Caco-2 (cell line): ENCODE measurements at regions not wholly inside any gene's neighbourhood (a gene's known extent, or its start where the extent isn't known, plus 50 kb on each side); places are given as distances from the start of the nearest gene placed in this dataset.
"Not testable (repeated sequence)": the region's sequence is repeated elsewhere in the genome, so short reads cannot be mapped to it uniquely, and the experiment has no call there.

Experiments used
- BruUV-seq: library from RNA; stranded (reverse); fragments of 400-500 nt; replicated peaks from 2 replicates; lab custom pipeline; 2021; lab: Mats Ljungman, UMichigan
- CTCF ChIA-PET: fragments of 300-600 bp; sonication (Branson Sonifier 250); formaldehyde crosslinking; loops from one replicate; lab custom pipeline; 2022; ENCODE audit warnings: antibody characterized with exemption; lab: Charles Lee
- POLR2A ChIA-PET: fragments of 300-600 bp; sonication (Branson Sonifier 250); formaldehyde crosslinking; loops from one replicate; lab custom pipeline; 2022; ENCODE audit warnings: antibody characterized with exemption; lab: Charles Lee
- DNase-seq, 2 experiments: peaks; one replicate each; pipeline versions ENCODE4 v3.0.0 to v3.0.0-alpha.2; 2020 to 2022
- H3K27me3 ChIP-seq: replicated peaks from 2 replicates; pipeline ENCODE4 v1.6.0; 2011; ENCODE audit warnings: low read length; ENCODE audit not compliant: control insufficient read depth, insufficient read depth
- H3K36me3 ChIP-seq: 2 replicates; pipeline ENCODE4 v1.5.1; 2011; ENCODE audit warnings: low read length; ENCODE audit not compliant: control insufficient read depth, insufficient read depth
- H3K4me1 ChIP-seq: fragments of 250-450 bp; sonication (Bioruptor Pico); 2 replicates; pipeline ENCODE4 v1.5.1; 2020; ENCODE audit warnings: mild to moderate bottlenecking
- H3K4me3 ChIP-seq: 2 replicates; pipeline ENCODE4 v1.5.1; 2011; ENCODE audit warnings: low read depth, mild to moderate bottlenecking, control low read depth, low read length
- H3K9me3 ChIP-seq: fragments of 250-450 bp; sonication (Bioruptor Pico); 2 replicates; pipeline ENCODE4 v1.5.1; 2020; ENCODE audit warnings: mild to moderate bottlenecking, moderate library complexity
- H3K27ac Mint-ChIP-seq: one replicate; pipeline ENCODE4 v1.8.0; 2022; ENCODE audit warnings: mixed read lengths; ENCODE audit not compliant: unreplicated experiment
- H3K27me3 Mint-ChIP-seq: one replicate; pipeline ENCODE4 v1.8.0; 2022; ENCODE audit warnings: mixed read lengths; ENCODE audit not compliant: insufficient read depth, unreplicated experiment
- H3K36me3 Mint-ChIP-seq: one replicate; pipeline ENCODE4 v1.8.0; 2022; ENCODE audit warnings: mild to moderate bottlenecking, mixed read lengths; ENCODE audit not compliant: insufficient read depth, unreplicated experiment
- H3K4me1 Mint-ChIP-seq: one replicate; pipeline ENCODE4 v1.8.0; 2022; ENCODE audit warnings: low read depth, mixed read lengths; ENCODE audit not compliant: unreplicated experiment
- H3K4me3 Mint-ChIP-seq: one replicate; pipeline ENCODE4 v1.8.0; 2022; ENCODE audit warnings: mild to moderate bottlenecking, moderate library complexity, mixed read lengths; ENCODE audit not compliant: unreplicated experiment
- H3K9me3 Mint-ChIP-seq: one replicate; pipeline ENCODE4 v1.8.0; 2022; ENCODE audit warnings: mixed read lengths; ENCODE audit not compliant: unreplicated experiment
- CTCF ChIP-seq, 2 experiments: fragments of 200-600 bp in 1 of 2; IDR thresholded peaks; 1 replicate in 1 of 2; 2 replicates in 1 of 2; pipeline versions ENCODE4 v1.5.1 to v1.8.0; 2011 to 2022; ENCODE audit warnings: antibody characterized with exemption in 1 of 2, control low read depth in 1 of 2, inconsistent platforms in 1 of 2, low read depth in 1 of 2, low read length in 1 of 2, mild to moderate bottlenecking in 1 of 2, moderate library complexity in 1 of 2; ENCODE audit not compliant: insufficient read depth in 1 of 2, severe bottlenecking in 1 of 2, unreplicated experiment in 1 of 2
- intact Hi-C: fragments of 100-400 bp; cut with micrococcal nuclease; formaldehyde crosslinking; loops from one replicate; pipeline ENCODE4 v1.10.0; 2022; ENCODE audit not compliant: unreplicated experiment

DNA sequence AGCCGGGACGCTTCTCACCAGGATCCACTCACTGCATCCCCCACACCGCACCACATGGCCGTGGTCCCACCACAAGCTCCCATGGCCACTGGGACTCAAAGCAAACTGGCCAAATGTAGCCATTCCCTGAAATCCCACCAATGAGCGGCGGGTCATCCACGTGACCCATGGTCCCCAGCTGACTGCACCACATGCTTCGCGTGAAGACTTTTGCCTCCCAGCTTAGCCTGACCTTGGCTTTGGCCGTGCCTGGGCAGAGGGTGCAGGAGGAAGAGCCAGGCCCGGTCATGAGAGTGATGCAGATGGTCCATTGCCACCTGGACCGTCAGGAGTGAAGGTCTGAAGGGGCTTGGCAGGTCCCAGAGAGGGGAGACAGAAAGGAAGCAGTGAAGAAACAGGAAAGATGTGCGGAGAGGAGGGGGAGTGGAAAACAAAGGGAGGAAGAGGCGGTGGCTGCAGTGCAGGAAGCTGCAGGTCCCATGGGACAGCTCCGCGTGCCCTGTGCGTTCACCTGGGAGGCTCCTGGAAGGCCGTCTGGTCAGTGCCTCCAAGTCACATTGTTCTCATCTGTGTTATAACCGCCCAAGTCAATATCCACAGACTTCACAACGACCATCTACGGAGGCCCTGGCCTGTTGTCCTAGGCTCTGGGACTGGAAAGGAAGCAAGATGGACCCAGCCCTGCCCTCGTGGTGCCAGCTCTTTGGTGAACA lies 167.8 kb upstream of the AJAP1 start:
- Histone ChIP-seq H3K27me3 (no peaks in the 10 kb centered on the region), H3K9me3 (no peaks in the 10 kb centered on the region), H3K36me3 (no peaks in the 10 kb centered on the region), H3K4me3 (no peak overlapping the region), H3K4me1 (no peaks in the 10 kb centered on the region)
- no peaks in the 10 kb centered on the region for H3K4me1 Mint-ChIP-seq
- H3K4me3 Mint-ChIP-seq: no peak overlapping the region
- TF ChIP-seq CTCF (IDR thresholded peaks at IDR 0.05; ENCODE audit: insufficient read depth in 1 of 2, low read depth in 1 of 2, low read length in 1 of 2, severe bottlenecking in 1 of 2, unreplicated experiment in 1 of 2): no peak
- ChIA-PET CTCF (no interaction called here), POLR2A (no interaction called here)
- H3K27me3 Mint-ChIP-seq: peaks cover 6% of the 10 kb centered on the region
- H3K9me3 Mint-ChIP-seq: peaks cover 10% of the 10 kb centered on the region
- DNase-seq: no peak
- BruUV-seq: no TSS peak
- no peaks in the 10 kb centered on the region for H3K36me3 Mint-ChIP-seq
- H3K27ac Mint-ChIP-seq: no peak overlapping the region
- intact Hi-C loops: no loop called here

- H3K27ac Mint-ChIP-seq: no peak overlapping the region
- POLR2A ChIA-PET: no interaction called here
Observed at GRCh38 chr1:4488018-4488417, 166.4 kb upstream of the AJAP1 start.

DNA sequence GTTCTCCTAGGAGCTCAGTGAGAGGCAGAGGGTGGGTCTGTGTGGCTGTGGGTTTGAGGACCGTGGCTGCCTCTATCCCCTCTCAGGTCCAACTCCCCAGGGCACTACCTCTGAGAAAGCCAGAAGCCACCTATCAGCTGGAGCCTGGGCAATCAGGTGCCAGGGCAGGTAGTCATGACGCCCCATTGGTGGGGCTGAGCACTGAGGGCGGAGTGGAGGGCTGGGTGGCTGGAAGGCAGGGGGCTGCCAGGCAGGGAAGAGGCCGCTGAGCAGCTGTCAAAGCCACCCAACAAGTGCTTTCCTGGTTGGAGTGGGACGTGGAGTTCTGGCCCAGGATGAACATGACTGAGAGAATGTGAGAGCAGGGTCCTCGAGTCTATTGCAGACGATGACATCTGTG lies 164.9 kb upstream of the AJAP1 start:
- no peaks in the 10 kb centered on the region for H3K4me1 ChIP-seq
- CTCF ChIA-PET: no interaction called here
- POLR2A ChIA-PET: no interaction called here

More at GRCh38 chr1:4488018-4488417, 166.4 kb upstream of the AJAP1 start:
- H3K27me3 Mint-ChIP-seq: peaks cover 6% of the 10 kb centered on the region
- H3K4me3 Mint-ChIP-seq: no peak overlapping the region
- BruUV-seq: no TSS peak
- H3K4me1 Mint-ChIP-seq: no peaks in the 10 kb centered on the region
- H3K36me3 Mint-ChIP-seq: no peaks in the 10 kb centered on the region
- H3K36me3 ChIP-seq: no peaks in the 10 kb centered on the region
- intact Hi-C loops: no loop called here
- no peaks in the 10 kb centered on the region for H3K4me1 ChIP-seq
- H3K4me3 ChIP-seq: no peak overlapping the region
- DNase-seq: no peak
- H3K9me3 ChIP-seq: no peaks in the 10 kb centered on the region
- H3K9me3 Mint-ChIP-seq: peaks cover 10% of the 10 kb centered on the region
- CTCF ChIA-PET: no interaction called here
- H3K27me3 ChIP-seq: no peaks in the 10 kb centered on the region
- TF ChIP-seq CTCF (IDR thresholded peaks at IDR 0.05; ENCODE audit: insufficient read depth in 1 of 2, low read depth in 1 of 2, low read length in 1 of 2, severe bottlenecking in 1 of 2, unreplicated experiment in 1 of 2): no peak

GRCh38 chr1:4489992-4490391 lies 164.4 kb upstream of the AJAP1 start:
- H3K9me3 Mint-ChIP-seq: peaks cover 18% of the 10 kb centered on the region
- H3K4me3 Mint-ChIP-seq, H3K36me3 Mint-ChIP-seq, H3K27me3 ChIP-seq, H3K4me1 Mint-ChIP-seq, intact Hi-C loops, CTCF ChIA-PET, POLR2A ChIA-PET, H3K27me3 Mint-ChIP-seq, H3K36me3 ChIP-seq, H3K4me1 ChIP-seq, H3K9me3 ChIP-seq, H3K4me3 ChIP-seq, BruUV-seq, DNase-seq, H3K27ac Mint-ChIP-seq: not testable (repeated sequence)

More for the DNA sequence above, 164.9 kb upstream of the AJAP1 start:
- H3K36me3 Mint-ChIP-seq: no peaks in the 10 kb centered on the region
- TF ChIP-seq CTCF (IDR thresholded peaks at IDR 0.05; ENCODE audit: insufficient read depth in 1 of 2, low read depth in 1 of 2, low read length in 1 of 2, severe bottlenecking in 1 of 2, unreplicated experiment in 1 of 2): no peak
- H3K4me3 Mint-ChIP-seq: no peak overlapping the region
- peaks cover 10% of the 10 kb centered on the region for H3K27me3 Mint-ChIP-seq
- intact Hi-C loops: no loop called here
- no peak overlapping the region for H3K27ac Mint-ChIP-seq
- Histone ChIP-seq H3K36me3 (no peaks in the 10 kb centered on the region), H3K4me3 (no peak overlapping the region), H3K27me3 (no peaks in the 10 kb centered on the region), H3K9me3 (no peaks in the 10 kb centered on the region)
- BruUV-seq: no TSS peak
- H3K4me1 Mint-ChIP-seq: no peaks in the 10 kb centered on the region
- no peak for DNase-seq
- H3K9me3 Mint-ChIP-seq: peaks cover 18% of the 10 kb centered on the region
